ENCODE measurements at regions not wholly inside any gene's neighbourhood (a gene's known extent, or its start where the extent isn't known, plus 50 kb on each side); places are given as distances from the start of the nearest gene placed in this dataset.

DNA sequence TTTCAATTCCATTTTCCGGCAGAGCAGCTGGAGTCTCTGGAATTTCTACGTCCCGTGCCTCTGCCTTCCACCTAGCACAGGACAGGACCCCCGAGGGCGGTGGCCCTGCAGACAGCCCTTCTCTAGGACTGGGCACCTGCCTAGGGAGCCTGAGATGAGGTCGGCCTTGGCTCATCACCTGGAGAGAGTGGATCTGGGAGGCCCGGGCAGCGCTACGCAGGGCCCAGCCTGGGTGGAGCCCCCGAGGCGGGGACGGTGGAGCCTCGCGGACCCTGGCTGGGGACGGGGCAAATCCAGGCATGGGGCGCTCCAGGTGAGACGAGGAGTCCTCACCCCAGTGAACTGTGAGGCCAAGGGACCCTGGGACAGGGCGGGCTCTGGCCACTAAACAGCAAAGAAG is 114.5 kb downstream of the MTRR start:
- H2BK15ac ChIP-seq (ENCODE audit: low read length), result no peak overlapping the region
- no peak overlapping the region for H3K18ac ChIP-seq (ENCODE audit: extremely low read depth, low read length)
- H3K23ac ChIP-seq (ENCODE audit: insufficient read length), result no peak overlapping the region
- H2AFZ ChIP-seq (ENCODE audit: low read length), result no peak overlapping the region
- DNase-seq (ENCODE audit: low read depth in 1 of 2, low spot score in 2 of 2), result no peak
- H3K79me2 ChIP-seq (ENCODE audit: control insufficient read depth in 1 of 2, insufficient read depth in 2 of 2, low read length in 2 of 2), result no peaks in the 10 kb centered on the region
- ChIA-PET POLR2A (ENCODE audit: partially characterized antibody) (no interaction called here), CTCF (ENCODE audit: partially characterized antibody) (no interaction called here)
- H3K9me3 ChIP-seq (ENCODE audit: insufficient read depth in 2 of 2, low read depth in 1 of 2, low read length in 1 of 2), result no peaks in the 10 kb centered on the region
- no peak overlapping the region for H3K14ac ChIP-seq (ENCODE audit: insufficient read length)
- no peaks in the 10 kb centered on the region for H3K79me1 ChIP-seq (ENCODE audit: low read depth, low read length)
- no peak overlapping the region for H3K9ac ChIP-seq (replicated peaks in 1 of 4; ENCODE audit: extremely low read depth in 1 of 4, low read depth in 3 of 4, low read length in 3 of 4)
- H2AK5ac ChIP-seq (ENCODE audit: low read depth, low read length), result no peak overlapping the region
- 83% methylated on average over 18 of the region's 18 CpGs; no CpG with 5 or more reads in 1 of the 2 experiments for WGBS, 2 experiments (ENCODE audit: extremely low coverage in 1 of 2, insufficient coverage in 1 of 2, insufficient read length in 1 of 2, insufficient replicate concordance in 2 of 2, low coverage in 1 of 2, low lambda C conversion rate in 2 of 2, missing lambda C conversion rate in 1 of 2)
- H3K56ac ChIP-seq (replicated peaks; ENCODE audit: insufficient read length, low read depth, low read length), result no peak overlapping the region
- H2BK20ac ChIP-seq (ENCODE audit: low read length), result no peak overlapping the region
- no peak for FAIRE-seq
- no peak overlapping the region for H2BK12ac ChIP-seq (ENCODE audit: low read depth, low read length)
- H3K4me2 ChIP-seq (ENCODE audit: insufficient read depth in 1 of 2, low read depth in 2 of 2, low read length in 2 of 2), result no peak overlapping the region
- H3K27me3 ChIP-seq (replicated peaks in 1 of 4; ENCODE audit: control insufficient read depth in 3 of 4, extremely low read depth in 1 of 4, insufficient read depth in 3 of 4, low read length in 3 of 4), result no peaks in the 10 kb centered on the region
- no peak overlapping the region for H4K8ac ChIP-seq (ENCODE audit: extremely low read depth, insufficient read depth, low read length)
- H3K4ac ChIP-seq (replicated peaks; ENCODE audit: insufficient read length, low read depth, low read length), result no peak overlapping the region
- H4K91ac ChIP-seq (replicated peaks; ENCODE audit: insufficient read length, low read length), result no peak overlapping the region
- H3K4me3 ChIP-seq (ENCODE audit: extremely low read depth in 1 of 4, insufficient read depth in 2 of 4, low read depth in 3 of 4, low read length in 4 of 4), result no peak overlapping the region
- no peaks in the 10 kb centered on the region for H3K36me3 ChIP-seq (ENCODE audit: control insufficient read depth in 2 of 4, insufficient read depth in 4 of 4, low read length in 3 of 4)
- no peaks in the 10 kb centered on the region for H3K23me2 ChIP-seq (ENCODE audit: low read depth, low read length)
- H2BK120ac ChIP-seq (replicated peaks; ENCODE audit: low read depth, low read length), result no peak overlapping the region
- H3K4me1 ChIP-seq (replicated peaks in 1 of 4; ENCODE audit: control insufficient read depth in 3 of 4, insufficient read depth in 4 of 4, low read length in 3 of 4), result no peaks in the 10 kb centered on the region
- no peak overlapping the region for H2BK5ac ChIP-seq (ENCODE audit: low read depth, low read length)
- no peak overlapping the region for H3K27ac ChIP-seq (ENCODE audit: low read depth, low read length)
- no peaks in the 10 kb centered on the region for H4K20me1 ChIP-seq (replicated peaks in 1 of 2; ENCODE audit: control insufficient read depth in 1 of 2, insufficient read depth in 2 of 2, low read length in 2 of 2)
- H4K5ac ChIP-seq (ENCODE audit: insufficient read length, low read depth, low read length), result no peak overlapping the region
- TF ChIP-seq CTBP2 (IDR thresholded peaks at IDR 0.05; ENCODE audit: borderline replicate concordance, insufficient read depth, insufficient read length, low read length), result no peak
- no peak for TF ChIP-seq TAF1 (IDR thresholded peaks at IDR 0.05; ENCODE audit: low read depth, low read length)
- no peak for TF ChIP-seq CREB1 (IDR thresholded peaks at IDR 0.05)
- TF ChIP-seq CHD1 (IDR thresholded peaks at IDR 0.05; ENCODE audit: low read depth, low read length), result no peak
- no peak for TF ChIP-seq TBP (IDR thresholded peaks at IDR 0.05; ENCODE audit: low read depth, low read length)

Data from H1 (cell line).